Esophagus squamous epithelium (tissue), 4 donors: ENCODE measurements at regions not wholly inside any gene's neighbourhood (a gene's known extent, or its start where the extent isn't known, plus 50 kb on each side); places are given as distances from the start of the nearest gene placed in this dataset.

ENCODE experiments used
- CTCF ChIP-seq, 6 experiments: fragments of 450-650 bp in 4 of 6; fragments of 200-600 bp in 2 of 6; sonication (generic) in 2 of 6; IDR thresholded peaks; one replicate each; pipeline ENCODE4 v1.5.1; 2016 to 2019; ENCODE audit warnings: antibody characterized with exemption in 6 of 6, mild to moderate bottlenecking in 4 of 6, moderate library complexity in 4 of 6
- POLR2A ChIP-seq, 4 donors: fragments of 450-650 bp; IDR thresholded peaks; one replicate each; pipeline ENCODE4 v1.6.1; 2017; ENCODE audit warnings: antibody characterized with exemption in 4 of 4, mild to moderate bottlenecking in 4 of 4, moderate library complexity in 3 of 4

DNA sequence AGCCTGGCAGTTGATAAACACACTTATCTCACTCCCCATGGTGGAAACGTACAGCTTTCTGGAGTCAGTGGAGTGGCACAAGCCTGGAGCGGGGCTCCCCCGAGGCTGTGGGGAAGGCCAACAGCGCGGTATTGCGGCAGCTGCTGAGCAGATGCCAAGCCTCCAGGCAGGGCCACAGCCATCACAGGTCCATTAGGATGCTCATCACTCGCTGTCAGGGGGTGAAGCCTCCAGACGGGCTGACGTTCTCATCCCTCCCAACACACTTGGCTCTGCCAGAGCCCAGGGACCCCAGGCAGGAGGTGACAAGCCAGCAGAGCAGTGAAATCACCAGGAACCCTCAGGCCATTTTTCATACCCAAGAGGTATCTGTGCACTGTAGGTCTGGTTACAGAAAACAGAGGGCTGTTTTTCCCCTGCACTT, 529.2 kb upstream of the KLHL29 start:
- TF ChIP-seq CTCF (IDR thresholded peaks at IDR 0.05) (no peak), POLR2A (IDR thresholded peaks at IDR 0.05) (no peak)
